SK-N-SH (cell line): ENCODE measurements at regions not wholly inside any gene's neighbourhood (a gene's known extent, or its start where the extent isn't known, plus 50 kb on each side); places are given as distances from the start of the nearest gene placed in this dataset.

ENCODE experiments used
- CHD2 ChIP-seq: fragments of 150-350 bp; IDR thresholded peaks from 2 replicates; pipeline ENCODE4 v1.6.1; 2018; ENCODE audit warnings: low read length; ENCODE audit not compliant: partially characterized antibody
- EZH2phosphoT487 ChIP-seq: fragments of 200-600 bp; sonication (generic); IDR thresholded peaks from 2 replicates; pipeline ENCODE4 v1.6.1; 2017; ENCODE audit warnings: low read depth, mixed run types, mild to moderate bottlenecking, antibody characterized with exemption, moderate library complexity, borderline replicate concordance
- NFIC ChIP-seq: IDR thresholded peaks from 2 replicates; pipeline ENCODE4 v1.4.0; 2012; ENCODE audit warnings: borderline replicate concordance
- TF ChIP-seq, protein P1 (sequence below): fragments of 200-600 bp; sonication (generic); IDR thresholded peaks from 2 replicates; pipeline ENCODE4 v1.6.1; 2017; ENCODE audit warnings: antibody characterized with exemption, mild to moderate bottlenecking, moderate library complexity

DNA sequence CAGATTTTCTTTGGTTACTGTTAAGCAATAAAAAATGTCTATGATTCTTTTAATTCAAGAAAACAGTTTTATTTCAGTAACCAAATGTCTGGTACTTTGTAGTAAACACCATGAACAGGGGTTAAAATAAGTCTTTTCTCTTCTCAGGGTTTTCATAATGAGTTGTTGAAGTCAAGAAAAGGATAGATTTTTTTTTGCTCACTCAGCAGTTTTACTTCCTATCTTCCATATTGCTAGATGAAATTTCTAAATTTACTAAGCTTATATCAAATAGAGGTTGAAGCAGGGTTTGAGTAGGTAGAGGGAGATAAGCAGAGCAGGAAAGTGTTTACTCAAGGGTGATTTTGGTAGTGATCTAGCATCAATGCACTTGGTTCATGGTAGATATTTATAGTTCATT, 1031.3 kb downstream of the C4orf33 start:
- TF ChIP-seq, protein P1, sequence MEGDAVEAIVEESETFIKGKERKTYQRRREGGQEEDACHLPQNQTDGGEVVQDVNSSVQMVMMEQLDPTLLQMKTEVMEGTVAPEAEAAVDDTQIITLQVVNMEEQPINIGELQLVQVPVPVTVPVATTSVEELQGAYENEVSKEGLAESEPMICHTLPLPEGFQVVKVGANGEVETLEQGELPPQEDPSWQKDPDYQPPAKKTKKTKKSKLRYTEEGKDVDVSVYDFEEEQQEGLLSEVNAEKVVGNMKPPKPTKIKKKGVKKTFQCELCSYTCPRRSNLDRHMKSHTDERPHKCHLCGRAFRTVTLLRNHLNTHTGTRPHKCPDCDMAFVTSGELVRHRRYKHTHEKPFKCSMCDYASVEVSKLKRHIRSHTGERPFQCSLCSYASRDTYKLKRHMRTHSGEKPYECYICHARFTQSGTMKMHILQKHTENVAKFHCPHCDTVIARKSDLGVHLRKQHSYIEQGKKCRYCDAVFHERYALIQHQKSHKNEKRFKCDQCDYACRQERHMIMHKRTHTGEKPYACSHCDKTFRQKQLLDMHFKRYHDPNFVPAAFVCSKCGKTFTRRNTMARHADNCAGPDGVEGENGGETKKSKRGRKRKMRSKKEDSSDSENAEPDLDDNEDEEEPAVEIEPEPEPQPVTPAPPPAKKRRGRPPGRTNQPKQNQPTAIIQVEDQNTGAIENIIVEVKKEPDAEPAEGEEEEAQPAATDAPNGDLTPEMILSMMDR: no peak
- TF ChIP-seq EZH2phosphoT487 (no peak), NFIC (no peak), CHD2 (no peak)
